GM12872 (cell line): ENCODE measurements at regions not wholly inside any gene's neighbourhood (a gene's known extent, or its start where the extent isn't known, plus 50 kb on each side); places are given as distances from the start of the nearest gene placed in this dataset.

ENCODE experiments used
- CTCF ChIP-seq: IDR thresholded peaks from 3 replicates; pipeline ENCODE4 v1.5.1; 2011; ENCODE audit warnings: low read depth, mild to moderate bottlenecking, low read length, moderate library complexity; ENCODE audit not compliant: insufficient read depth

- no peak for TF ChIP-seq CTCF
Observed at GRCh38 chr10:90396721-90397120, 461.1 kb downstream of the HTR7 start.

- TF ChIP-seq CTCF, result no peak
Observed at GRCh38 chr10:90398566-90398965, 459.3 kb downstream of the HTR7 start.

DNA sequence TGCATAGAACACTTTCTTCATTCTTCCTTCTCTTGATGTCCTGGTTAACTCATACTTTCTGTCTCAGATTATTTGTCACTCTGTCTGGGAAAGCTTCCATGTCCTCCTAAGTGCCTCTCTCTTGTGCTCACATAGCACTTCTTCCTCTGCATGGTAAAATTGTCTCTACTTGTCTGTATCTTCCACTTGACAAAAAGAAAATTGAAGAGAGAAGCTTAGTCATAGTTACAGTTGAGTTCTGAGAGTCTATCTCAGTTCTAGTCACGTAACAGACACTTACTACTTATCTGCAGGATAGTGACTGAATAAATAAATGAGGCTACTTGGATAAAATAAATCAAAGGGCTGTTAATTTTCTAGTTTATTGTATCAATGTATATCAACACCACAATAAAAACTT, 458.1 kb downstream of the HTR7 start:
- TF ChIP-seq CTCF, result no peak

- no peak for TF ChIP-seq CTCF
Observed at GRCh38 chr10:90403211-90404000, 454.4 kb downstream of the HTR7 start.

DNA sequence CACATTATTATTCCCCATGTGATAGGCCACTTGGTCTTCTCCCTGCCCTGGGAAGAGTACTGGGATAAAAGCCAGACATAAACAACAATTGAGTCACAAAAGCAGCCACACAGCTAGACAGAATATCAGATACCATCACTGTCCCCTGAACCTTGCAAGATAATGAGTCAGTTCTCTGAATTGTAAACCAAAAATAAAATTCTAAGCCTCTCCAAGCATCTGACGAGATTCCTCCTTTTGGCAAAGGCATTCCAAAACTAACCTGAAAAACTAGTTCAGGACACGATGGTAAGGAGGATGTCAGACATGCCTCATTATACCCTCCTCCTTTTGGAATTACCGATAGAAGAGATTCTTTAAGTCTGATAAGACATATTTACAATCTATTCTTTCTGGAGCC, 450.7 kb downstream of the HTR7 start:
- no peak for TF ChIP-seq CTCF

- TF ChIP-seq CTCF, result no peak
Observed at GRCh38 chr10:90407851-90408250, 450.0 kb downstream of the HTR7 start.

DNA sequence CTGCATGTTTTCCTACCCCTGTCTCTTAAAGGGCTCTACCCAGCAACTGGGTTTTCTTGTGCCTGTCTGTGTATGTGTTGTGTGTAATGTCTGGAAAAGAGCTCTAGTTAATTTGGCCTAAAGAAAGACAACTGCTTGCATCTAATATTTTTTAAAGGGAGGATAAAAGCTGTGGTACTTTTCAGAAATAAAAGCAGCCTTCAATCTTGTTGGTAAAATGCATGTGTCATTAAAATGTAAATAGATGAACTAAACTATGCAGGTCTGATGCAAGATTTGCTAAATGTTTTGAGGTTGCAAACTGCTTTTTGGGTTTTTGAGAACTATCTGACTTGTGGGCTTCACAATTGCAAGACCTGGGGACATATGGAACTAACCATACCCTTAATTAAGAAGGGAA, 445.3 kb downstream of the HTR7 start:
- no peak for TF ChIP-seq CTCF

DNA sequence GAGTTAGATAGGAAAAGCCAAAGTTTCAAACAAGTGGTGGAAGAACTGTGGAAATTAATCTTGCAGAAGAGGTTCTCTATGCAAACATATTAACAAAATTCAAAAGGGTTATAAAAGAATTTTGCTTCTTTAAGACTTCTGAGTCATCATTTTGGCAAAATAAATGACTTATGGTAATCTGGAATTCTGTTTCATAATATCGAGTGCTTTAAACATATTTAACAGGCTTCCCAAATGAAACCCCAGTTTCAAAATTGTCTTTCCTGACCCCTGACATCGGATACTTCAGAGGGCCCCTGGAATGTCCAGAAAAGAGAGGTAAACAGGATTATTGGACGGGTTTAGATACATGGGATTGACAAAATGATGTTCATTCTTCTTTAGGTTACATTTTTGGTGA, 444.6 kb downstream of the HTR7 start:
- TF ChIP-seq CTCF, result no peak
